DMS53 treated with DMSO at 0.1 percent for 48 hours (cell line): ENCODE measurements at regions not wholly inside any gene's neighbourhood (a gene's known extent, or its start where the extent isn't known, plus 50 kb on each side); places are given as distances from the start of the nearest gene placed in this dataset.

Experiments
- DNase-seq: peaks from one replicate; lab custom pipeline; 2025; ENCODE audit not compliant: unreplicated experiment; lab: John Stamatoyannopoulos, UW

- DNase-seq = no peak
These were observed 416.9 kb upstream of the MKI67 start for GRCh38 chr10:128543151-128543550.

GRCh38 chr10:128545216-128545615, 419.0 kb upstream of the MKI67 start:
- no peak for DNase-seq

DNA sequence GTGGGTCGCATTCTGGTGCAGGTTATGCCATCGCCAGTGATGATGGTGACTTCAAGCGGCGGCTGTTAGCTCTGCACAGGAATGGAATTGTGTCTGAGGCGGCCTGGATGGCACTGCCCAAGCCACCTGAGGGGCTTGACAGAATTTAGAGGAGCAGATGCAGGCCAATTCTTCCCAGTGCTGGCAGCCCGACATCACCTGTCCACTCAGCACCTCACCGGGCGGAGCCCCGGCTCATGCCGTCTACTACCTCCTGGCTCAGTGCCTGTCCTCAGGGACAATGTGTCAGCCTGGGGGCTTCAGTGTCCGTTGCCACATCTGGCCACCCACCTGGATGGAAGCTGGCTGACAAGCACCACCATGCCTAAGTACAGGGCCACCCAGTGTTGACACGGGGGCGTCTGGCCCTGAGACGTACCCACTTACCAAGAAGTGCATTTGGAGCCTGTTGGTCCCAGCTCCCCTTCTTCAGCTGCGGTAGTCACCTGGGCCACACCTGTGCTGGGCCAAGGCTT, 420.5 kb upstream of the MKI67 start:
- no peak for DNase-seq

- DNase-seq = no peak
These were observed 422.9 kb upstream of the MKI67 start for GRCh38 chr10:128549101-128549608.

DNA sequence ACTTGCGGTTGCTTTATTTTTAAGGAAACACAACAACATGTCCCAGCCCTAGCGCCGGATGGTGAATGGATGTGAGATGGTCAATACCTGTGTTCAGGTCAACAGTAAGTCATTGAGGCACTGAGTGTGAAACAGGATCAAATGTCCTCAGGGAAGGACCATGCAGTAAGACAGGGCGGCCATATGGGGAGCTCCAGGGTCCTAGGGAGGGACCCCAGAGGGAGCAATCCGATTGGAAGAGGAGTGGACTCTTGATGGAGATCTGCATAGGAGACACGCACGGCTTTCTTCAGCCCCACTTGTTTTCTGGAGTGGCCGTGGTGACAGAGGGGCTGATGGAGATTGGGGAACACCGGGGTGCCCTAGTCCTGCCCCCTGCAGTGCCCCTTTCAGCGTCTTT, 423.8 kb upstream of the MKI67 start:
- DNase-seq = no peak

GRCh38 chr10:128551475-128551874, 425.3 kb upstream of the MKI67 start:
- DNase-seq = no peak

DNA sequence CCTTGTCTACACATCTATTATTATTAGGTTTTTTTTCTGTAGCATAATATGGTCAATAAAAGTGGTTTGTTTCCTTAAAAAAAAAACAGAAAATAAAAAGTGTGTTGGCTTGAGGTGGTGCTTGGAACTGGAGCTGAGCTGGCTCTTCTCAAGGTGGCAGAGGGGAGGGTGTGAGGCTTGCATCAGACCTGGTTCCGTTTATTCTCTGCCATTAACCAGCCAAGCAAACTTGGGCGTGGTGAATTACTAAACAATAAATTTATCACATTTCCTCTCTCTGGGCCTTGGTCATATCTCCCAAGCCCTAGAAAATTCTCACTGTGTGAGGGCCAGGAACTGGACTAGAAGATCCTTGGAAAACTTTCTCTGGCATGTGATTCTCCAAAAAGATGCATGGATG, 427.5 kb upstream of the MKI67 start:
- no peak for DNase-seq

GRCh38 chr10:128556182-128557110, 430.2 kb upstream of the MKI67 start:
- DNase-seq = no peak

- DNase-seq = no peak
These were observed 431.0 kb upstream of the MKI67 start for GRCh38 chr10:128557149-128557710.

DNA sequence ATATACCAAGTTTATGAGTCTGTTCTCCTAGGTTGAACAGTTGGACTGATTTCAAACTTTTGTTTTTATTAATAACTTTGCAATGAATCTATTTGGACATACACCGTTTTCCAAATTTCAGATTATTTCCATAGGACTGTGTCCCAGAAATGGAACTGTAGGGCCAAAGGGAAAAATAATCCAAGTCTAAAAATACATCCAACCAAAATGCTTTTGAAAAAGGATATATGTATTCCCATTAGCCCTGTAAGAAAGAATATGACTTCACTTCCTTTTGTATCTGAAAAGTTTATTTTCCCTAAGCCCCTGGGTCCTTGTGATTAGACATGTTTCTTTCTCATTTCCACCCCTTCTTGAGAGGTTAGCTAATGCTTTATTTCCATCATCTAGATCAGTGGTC, 434.2 kb upstream of the MKI67 start:
- no peak for DNase-seq

DNA sequence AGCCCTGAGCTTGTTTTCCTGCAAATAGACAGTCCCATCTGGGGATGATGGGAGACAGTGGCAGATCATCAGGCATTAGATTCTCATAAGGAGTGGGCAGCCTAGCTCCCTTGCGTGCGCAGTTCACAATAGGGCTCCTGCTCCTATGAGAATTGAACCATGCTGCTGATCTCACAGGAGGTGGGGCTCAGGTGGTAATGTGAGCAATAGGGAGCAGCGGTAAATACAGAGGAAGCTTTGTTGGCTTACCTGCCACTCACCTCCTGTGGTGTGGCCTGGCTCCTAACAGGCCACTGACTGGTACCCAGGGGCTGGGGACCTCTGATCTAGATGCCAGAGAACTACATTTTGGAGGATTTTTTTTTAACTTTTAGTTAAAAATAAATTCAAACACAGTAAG, 434.8 kb upstream of the MKI67 start:
- DNase-seq = no peak

DNA sequence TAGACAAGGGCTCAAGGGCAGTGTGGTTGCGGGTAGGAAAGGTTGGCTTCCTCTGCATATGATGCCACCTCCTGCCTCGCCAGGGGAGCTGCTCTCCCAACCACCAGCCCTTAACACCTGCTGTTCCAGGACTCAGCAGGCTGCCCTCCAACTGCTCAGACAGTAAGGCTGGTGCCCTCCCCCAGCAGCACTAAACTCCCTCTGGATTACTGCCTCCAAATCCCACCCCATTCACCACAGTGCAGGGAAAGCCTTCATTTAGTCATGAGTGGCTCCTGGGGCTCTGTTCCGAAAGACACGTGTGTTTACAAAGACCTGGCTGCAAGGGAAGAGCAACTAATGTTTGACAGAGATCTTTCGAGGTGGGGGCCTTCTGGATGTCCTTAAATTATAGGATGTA, 437.2 kb upstream of the MKI67 start:
- no peak for DNase-seq

DNA sequence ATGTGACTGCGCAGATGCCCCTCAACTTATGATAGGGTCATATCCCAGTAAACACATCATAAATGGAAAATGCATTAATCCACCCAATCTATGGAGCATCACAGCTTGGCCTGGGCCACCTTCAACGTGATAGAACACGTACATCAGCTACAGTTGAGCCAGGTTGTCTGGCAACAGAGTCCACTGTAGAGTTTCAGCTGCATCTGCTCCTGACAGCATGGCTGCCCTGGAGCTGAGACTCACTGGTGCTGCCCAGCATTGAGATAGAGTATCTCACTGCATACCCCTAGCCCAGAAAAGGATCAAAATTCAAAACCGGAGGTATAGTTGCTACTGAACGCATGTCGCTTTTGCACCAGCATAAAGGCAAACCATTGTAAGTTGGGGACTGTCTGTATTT, 437.7 kb upstream of the MKI67 start:
- DNase-seq = no peak

- no peak for DNase-seq
These were observed 440.2 kb upstream of the MKI67 start for GRCh38 chr10:128566361-128566968.

GRCh38 chr10:128567551-128567950, 441.3 kb upstream of the MKI67 start:
- DNase-seq = no peak

- DNase-seq = no peak
These were observed 441.8 kb upstream of the MKI67 start for GRCh38 chr10:128568041-128568440.

DNA sequence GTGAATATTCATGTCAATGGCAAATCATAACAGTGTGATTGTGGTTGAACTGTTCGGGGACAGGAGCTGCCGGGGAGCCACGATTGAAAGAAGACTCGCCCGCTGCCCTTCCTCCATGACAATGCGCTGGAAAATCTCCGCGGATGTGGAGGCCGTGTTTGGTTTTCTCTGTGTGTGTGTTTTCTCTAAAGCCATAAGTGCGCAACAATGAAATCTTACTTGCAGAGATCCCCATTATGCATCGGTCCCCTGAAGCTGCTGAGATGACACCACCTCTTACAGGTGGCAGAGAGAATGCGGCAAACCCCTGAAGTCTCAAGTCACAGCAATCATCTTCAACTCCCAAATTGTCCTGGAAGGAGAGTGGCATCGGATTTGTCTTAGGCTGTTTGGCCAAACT, 442.3 kb upstream of the MKI67 start:
- no peak for DNase-seq

GRCh38 chr10:128568990-128569945, 443.0 kb upstream of the MKI67 start:
- no peak for DNase-seq

GRCh38 chr10:128570319-128570995, 444.2 kb upstream of the MKI67 start:
- DNase-seq = no peak

- DNase-seq = no peak
These were observed 444.8 kb upstream of the MKI67 start for GRCh38 chr10:128571071-128571470.
